ENCODE measurements at regions not wholly inside any gene's neighbourhood (a gene's known extent, or its start where the extent isn't known, plus 50 kb on each side); places are given as distances from the start of the nearest gene placed in this dataset.
"Not testable (repeated sequence)": the region's sequence is repeated elsewhere in the genome, so short reads cannot be mapped to it uniquely, and the experiment has no call there.

- no peak for ATAC-seq (ENCODE audit: low read depth)
- Mint-ChIP-seq H3K36me3 (no peaks in the 10 kb centered on the region), H3K4me3 (no peak overlapping the region), H3K27me3 (no peaks in the 10 kb centered on the region), H3K4me1 (no peaks in the 10 kb centered on the region), H3K27ac (no peak overlapping the region), H3K9me3 (peaks cover 9% of the 10 kb centered on the region)
- POLR2A ChIA-PET = no interaction called here
- DNase-seq = no peak
Measured at GRCh38 chr12:47493801-47494200, 212.0 kb downstream of the RPAP3 start.

- no peak for ATAC-seq (ENCODE audit: low read depth)
- Mint-ChIP-seq H3K27ac (no peak overlapping the region), H3K27me3 (no peaks in the 10 kb centered on the region), H3K36me3 (no peaks in the 10 kb centered on the region), H3K4me1 (no peaks in the 10 kb centered on the region), H3K4me3 (no peak overlapping the region), H3K9me3 (peaks cover 18% of the 10 kb centered on the region)
- POLR2A ChIA-PET = no interaction called here
- no peak for DNase-seq
Measured at GRCh38 chr12:47491516-47492305, 214.1 kb downstream of the RPAP3 start.

- ATAC-seq (ENCODE audit: low read depth) = no peak
- Mint-ChIP-seq H3K9me3 (peaks cover 26% of the 10 kb centered on the region), H3K4me3 (no peak overlapping the region)
Measured at GRCh38 chr12:47488888-47489287, 216.9 kb downstream of the RPAP3 start.

GRCh38 chr12:47481041-47481440 is 224.8 kb downstream of the RPAP3 start:
- Mint-ChIP-seq H3K9me3 (peaks cover 11% of the 10 kb centered on the region), H3K4me1 (no peaks in the 10 kb centered on the region), H3K36me3 (peaks cover 2% of the 10 kb centered on the region), H3K4me3 (no peak overlapping the region), H3K27me3 (no peaks in the 10 kb centered on the region), H3K27ac (no peak overlapping the region)
- DNase-seq (no peak), ATAC-seq (ENCODE audit: low read depth) (no peak)
- POLR2A ChIA-PET = no interaction called here

More at GRCh38 chr12:47488888-47489287, 216.9 kb downstream of the RPAP3 start:
- POLR2A ChIA-PET = no interaction called here
- Mint-ChIP-seq H3K4me1 (no peaks in the 10 kb centered on the region), H3K27me3 (no peaks in the 10 kb centered on the region), H3K36me3 (no peaks in the 10 kb centered on the region), H3K27ac (no peak overlapping the region)
- DNase-seq = no peak

- Mint-ChIP-seq H3K4me1 (no peaks in the 10 kb centered on the region), H3K4me3 (no peak overlapping the region), H3K9me3 (peaks cover 11% of the 10 kb centered on the region), H3K27ac (no peak overlapping the region), H3K36me3 (peaks cover 2% of the 10 kb centered on the region), H3K27me3 (no peaks in the 10 kb centered on the region)
- ATAC-seq (ENCODE audit: low read depth) = no peak
- DNase-seq = no peak
- POLR2A ChIA-PET = no interaction called here
Measured at GRCh38 chr12:47478426-47478825, 227.4 kb downstream of the RPAP3 start.

GRCh38 chr12:47473091-47473490 is 232.7 kb downstream of the RPAP3 start:
- H3K27me3 Mint-ChIP-seq = no peaks in the 10 kb centered on the region
- POLR2A ChIA-PET = no interaction called here
- DNase-seq (no peak), ATAC-seq (ENCODE audit: low read depth) (no peak)
- peaks cover 8% of the 10 kb centered on the region for H3K9me3 Mint-ChIP-seq
- H3K36me3 Mint-ChIP-seq = no peaks in the 10 kb centered on the region
- H3K4me1 Mint-ChIP-seq = no peaks in the 10 kb centered on the region
- H3K27ac Mint-ChIP-seq = no peak overlapping the region
- no peak overlapping the region for H3K4me3 Mint-ChIP-seq

- H3K27me3 Mint-ChIP-seq; DNase-seq; ATAC-seq (ENCODE audit: low read depth); H3K27ac Mint-ChIP-seq; H3K4me1 Mint-ChIP-seq; H3K4me3 Mint-ChIP-seq; POLR2A ChIA-PET; H3K9me3 Mint-ChIP-seq; H3K36me3 Mint-ChIP-seq: not testable (repeated sequence)
Measured at GRCh38 chr12:47470349-47470748, 235.5 kb downstream of the RPAP3 start.

GRCh38 chr12:47463918-47464317 is 241.9 kb downstream of the RPAP3 start:
- DNase-seq; ATAC-seq (ENCODE audit: low read depth); H3K4me3 Mint-ChIP-seq; H3K27ac Mint-ChIP-seq; H3K27me3 Mint-ChIP-seq; H3K4me1 Mint-ChIP-seq; H3K36me3 Mint-ChIP-seq; POLR2A ChIA-PET: not testable (repeated sequence)
- peaks cover 15% of the 10 kb centered on the region for H3K9me3 Mint-ChIP-seq

GRCh38 chr12:47458279-47458678 is 247.6 kb downstream of the RPAP3 start:
- POLR2A ChIA-PET = no interaction called here

GRCh38 chr12:47449797-47450196 is 256.0 kb downstream of the RPAP3 start:
- Mint-ChIP-seq H3K36me3 (peaks cover under 1% of the 10 kb centered on the region), H3K4me3 (no peak overlapping the region), H3K27me3 (peaks cover under 1% of the 10 kb centered on the region), H3K4me1 (no peaks in the 10 kb centered on the region), H3K27ac (no peak overlapping the region), H3K9me3 (peaks cover 6% of the 10 kb centered on the region)
- POLR2A ChIA-PET = no interaction called here
- no peak for DNase-seq
- no peak for ATAC-seq (ENCODE audit: low read depth)

More at GRCh38 chr12:47458279-47458678, 247.6 kb downstream of the RPAP3 start:
- no peak for DNase-seq
- H3K4me1 Mint-ChIP-seq = no peaks in the 10 kb centered on the region
- H3K27ac Mint-ChIP-seq = no peak overlapping the region
- H3K36me3 Mint-ChIP-seq = peaks cover 1% of the 10 kb centered on the region
- H3K4me3 Mint-ChIP-seq = no peak overlapping the region
- ATAC-seq (ENCODE audit: low read depth) = no peak
- peaks cover 3% of the 10 kb centered on the region for H3K27me3 Mint-ChIP-seq
- H3K9me3 Mint-ChIP-seq = peaks cover 3% of the 10 kb centered on the region

- H3K4me1 Mint-ChIP-seq = no peaks in the 10 kb centered on the region
Measured at GRCh38 chr12:47442310-47442709, 263.5 kb downstream of the RPAP3 start.

GRCh38 chr12:47441490-47441889 is 264.3 kb downstream of the RPAP3 start:
- Mint-ChIP-seq H3K9me3 (peaks cover 26% of the 10 kb centered on the region), H3K4me1 (no peaks in the 10 kb centered on the region), H3K27ac (no peak overlapping the region), H3K27me3 (peaks cover 2% of the 10 kb centered on the region), H3K36me3 (peaks cover 5% of the 10 kb centered on the region), H3K4me3 (no peak overlapping the region)
- POLR2A ChIA-PET = no interaction called here
- ATAC-seq (ENCODE audit: low read depth) (no peak), DNase-seq (no peak)

More at GRCh38 chr12:47442310-47442709, 263.5 kb downstream of the RPAP3 start:
- Mint-ChIP-seq H3K9me3 (peaks cover 24% of the 10 kb centered on the region), H3K27me3 (peaks cover 2% of the 10 kb centered on the region), H3K4me3 (no peak overlapping the region), H3K36me3 (peaks cover 5% of the 10 kb centered on the region), H3K27ac (no peak overlapping the region)
- POLR2A ChIA-PET = no interaction called here
- DNase-seq = no peak
- no peak for ATAC-seq (ENCODE audit: low read depth)

GRCh38 chr12:47438175-47438574 is 267.7 kb downstream of the RPAP3 start:
- ATAC-seq (ENCODE audit: low read depth) (no peak), DNase-seq (no peak)
- no peak overlapping the region for H3K27ac Mint-ChIP-seq
- H3K27me3 Mint-ChIP-seq = peaks cover 2% of the 10 kb centered on the region
- H3K4me3 Mint-ChIP-seq = no peak overlapping the region
- POLR2A ChIA-PET = no interaction called here
- peaks cover 22% of the 10 kb centered on the region for H3K9me3 Mint-ChIP-seq
- peaks cover 2% of the 10 kb centered on the region for H3K36me3 Mint-ChIP-seq
- H3K4me1 Mint-ChIP-seq = no peaks in the 10 kb centered on the region

GRCh38 chr12:47437570-47437969 is 268.3 kb downstream of the RPAP3 start:
- H3K9me3 Mint-ChIP-seq = peaks cover 16% of the 10 kb centered on the region

More at GRCh38 chr12:47437570-47437969, 268.3 kb downstream of the RPAP3 start:
- H3K4me3 Mint-ChIP-seq = no peak overlapping the region
- peaks cover 2% of the 10 kb centered on the region for H3K27me3 Mint-ChIP-seq
- DNase-seq (no peak), ATAC-seq (ENCODE audit: low read depth) (no peak)
- no peaks in the 10 kb centered on the region for H3K4me1 Mint-ChIP-seq
- peaks cover 2% of the 10 kb centered on the region for H3K36me3 Mint-ChIP-seq
- POLR2A ChIA-PET = no interaction called here
- no peak overlapping the region for H3K27ac Mint-ChIP-seq

Measured in activated naive CD8-positive, alpha-beta T cell treated with anti-CD3 and anti-CD28 coated beads, Interleukin-2, amount 10 ng/mL, durations not matched to agents 7 days and 5 days (primary cell).